Frontal cortex (tissue), 3 donors: ENCODE measurements at regions not wholly inside any gene's neighbourhood (a gene's known extent, or its start where the extent isn't known, plus 50 kb on each side); places are given as distances from the start of the nearest gene placed in this dataset.

Experiments
- DNase-seq, 2 donors: peaks; one replicate each; pipeline ENCODE4 v3.0.0; 2012; ENCODE audit warnings: low spot score in 2 of 2
- FAIRE-seq: peaks from 2 replicates; lab custom pipeline; 2012; peaks lifted over from hg19 to GRCh38; lab: Jason Lieb, UNC
- donor health status: control.
- donor health status: control.
- donor health status: control.

- DNase-seq (no peak), FAIRE-seq (no peak)
These were observed 463.3 kb upstream of the DMAC1 start for GRCh38 chr9:8262625-8263622.

- FAIRE-seq (no peak), DNase-seq (no peak)
These were observed 462.2 kb upstream of the DMAC1 start for GRCh38 chr9:8261737-8262136.

- FAIRE-seq: no peak
- DNase-seq: no peak
These were observed 459.4 kb upstream of the DMAC1 start for GRCh38 chr9:8259028-8259427.

- no peak for FAIRE-seq
These were observed 457.3 kb upstream of the DMAC1 start for GRCh38 chr9:8256880-8257279.

GRCh38 chr9:8255850-8256249 lies 456.3 kb upstream of the DMAC1 start:
- DNase-seq (no peak), FAIRE-seq (no peak)

More at GRCh38 chr9:8256880-8257279, 457.3 kb upstream of the DMAC1 start:
- DNase-seq: no peak

- DNase-seq (no peak), FAIRE-seq (no peak)
These were observed 455.0 kb upstream of the DMAC1 start for GRCh38 chr9:8254541-8254940.

GRCh38 chr9:8252445-8252844 lies 452.9 kb upstream of the DMAC1 start:
- FAIRE-seq (no peak), DNase-seq (no peak)

GRCh38 chr9:8251566-8251965 lies 452.0 kb upstream of the DMAC1 start:
- DNase-seq: no peak
- no peak for FAIRE-seq

- DNase-seq (no peak), FAIRE-seq (no peak)
These were observed 445.0 kb upstream of the DMAC1 start for GRCh38 chr9:8244505-8245092.

- FAIRE-seq (no peak), DNase-seq (no peak)
These were observed 441.6 kb upstream of the DMAC1 start for GRCh38 chr9:8241201-8241600.

GRCh38 chr9:8237096-8237495 lies 437.5 kb upstream of the DMAC1 start:
- DNase-seq: no peak
- FAIRE-seq: no peak

- DNase-seq: no peak
- FAIRE-seq: no peak
These were observed 435.9 kb upstream of the DMAC1 start for GRCh38 chr9:8235489-8235888.

- DNase-seq (no peak), FAIRE-seq (no peak)
These were observed 434.7 kb upstream of the DMAC1 start for GRCh38 chr9:8234316-8234715.

GRCh38 chr9:8232726-8233125 lies 433.1 kb upstream of the DMAC1 start:
- DNase-seq: no peak
- no peak for FAIRE-seq

- FAIRE-seq: no peak
- no peak for DNase-seq
These were observed 429.6 kb upstream of the DMAC1 start for GRCh38 chr9:8229226-8229625.

GRCh38 chr9:8224381-8224801 lies 424.8 kb upstream of the DMAC1 start:
- FAIRE-seq (no peak), DNase-seq (no peak)

GRCh38 chr9:8223861-8224260 lies 424.3 kb upstream of the DMAC1 start:
- FAIRE-seq (no peak), DNase-seq (no peak)

- no peak for DNase-seq
- no peak for FAIRE-seq
These were observed 421.9 kb upstream of the DMAC1 start for GRCh38 chr9:8221462-8221861.

- no peak for FAIRE-seq
These were observed 408.9 kb upstream of the DMAC1 start for GRCh38 chr9:8208465-8208864.

GRCh38 chr9:8207596-8207995 lies 408.0 kb upstream of the DMAC1 start:
- no peak for DNase-seq
- FAIRE-seq: no peak

More at GRCh38 chr9:8208465-8208864, 408.9 kb upstream of the DMAC1 start:
- no peak for DNase-seq

- DNase-seq: no peak
- FAIRE-seq: no peak
These were observed 407.1 kb upstream of the DMAC1 start for GRCh38 chr9:8206720-8207119.
